Ovary (tissue), 3 donors: ENCODE measurements at regions not wholly inside any gene's neighbourhood (a gene's known extent, or its start where the extent isn't known, plus 50 kb on each side); places are given as distances from the start of the nearest gene placed in this dataset.

Experiments
- CTCF ChIP-seq, 3 donors: fragments of 450-650 bp in 2 of 3; fragments of 200-600 bp in 1 of 3; IDR thresholded peaks; one replicate each; pipeline versions ENCODE4 v1.5.1 to v1.8.0; 2016 to 2022; ENCODE audit warnings: antibody characterized with exemption in 3 of 3, mild to moderate bottlenecking in 1 of 3
- POLR2A ChIP-seq: fragments of 450-650 bp; IDR thresholded peaks from one replicate; pipeline ENCODE4 v1.6.1; 2017; ENCODE audit warnings: antibody characterized with exemption, mild to moderate bottlenecking, moderate library complexity
- donor health status: DM: no; HTN: no; CAD: no.

GRCh38 chr9:82209797-82210470, 221.4 kb downstream of the SPATA31D1 start:
- no peak for TF ChIP-seq CTCF (IDR thresholded peaks at IDR 0.05)
- no peak for TF ChIP-seq POLR2A
